Kidney (tissue), 13 donors: ENCODE measurements at regions not wholly inside any gene's neighbourhood (a gene's known extent, or its start where the extent isn't known, plus 50 kb on each side); places are given as distances from the start of the nearest gene placed in this dataset.
"Not testable (repeated sequence)": the region's sequence is repeated elsewhere in the genome, so short reads cannot be mapped to it uniquely, and the experiment has no call there.

Experiments used
- DNase-seq, 5 donors: peaks; one replicate each; pipeline ENCODE4 v3.0.0-alpha.2; 2013 to 2020
- FAIRE-seq: peaks from 2 replicates; lab custom pipeline; 2012; peaks lifted over from hg19 to GRCh38; lab: Jason Lieb, UNC
- H3K27ac ChIP-seq, 2 donors: one replicate each; pipeline ENCODE4 v1.7.0; 2013; ENCODE audit warnings: low read depth in 2 of 2, low read length in 2 of 2, inconsistent platforms in 1 of 2
- H3K27me3 ChIP-seq: one replicate; pipeline ENCODE4 v1.7.1; 2013; ENCODE audit warnings: low read length, inconsistent platforms; ENCODE audit not compliant: control insufficient read depth, insufficient read depth
- H3K36me3 ChIP-seq, 3 donors: one replicate each; pipeline versions ENCODE4 v1.7.0 to v1.7.1; 2013; ENCODE audit warnings: low read length in 3 of 3, control low read depth in 1 of 3, inconsistent platforms in 1 of 3; ENCODE audit not compliant: insufficient read depth in 3 of 3, control insufficient read depth in 2 of 3
- H3K4me1 ChIP-seq, 3 donors: one replicate each; pipeline versions ENCODE4 v1.7.0 to v1.7.1; 2013; ENCODE audit warnings: low read length in 3 of 3, inconsistent platforms in 1 of 3, low read depth in 1 of 3; ENCODE audit not compliant: control insufficient read depth in 2 of 3, insufficient read depth in 2 of 3
- H3K4me3 ChIP-seq, 3 donors: one replicate each; pipeline versions ENCODE4 v1.7.0 to v1.8.1; 2013; ENCODE audit warnings: low read length in 3 of 3, control low read depth in 1 of 3, inconsistent platforms in 1 of 3
- H3K9ac ChIP-seq, 3 donors: one replicate each; pipeline versions ENCODE4 v1.7.0 to v1.7.1; 2013; ENCODE audit warnings: low read length in 3 of 3, control low read depth in 1 of 3, inconsistent platforms in 1 of 3
- H3K9me3 ChIP-seq, 3 donors: one replicate each; pipeline versions ENCODE4 v1.7.0 to v1.7.1; 2013; ENCODE audit warnings: low read length in 3 of 3, control low read depth in 1 of 3, inconsistent platforms in 1 of 3; ENCODE audit not compliant: control insufficient read depth in 2 of 3, insufficient read depth in 1 of 3
- intact Hi-C: fragments of 100-400 bp; cut with DNase I; formaldehyde crosslinking; loops from one replicate; pipeline ENCODE4 v1.11.1; 2022
- TF ChIP-seq, protein P1 (sequence below): IDR thresholded peaks from 3 replicates; pipeline ENCODE4 v1.5.1; 2012; ENCODE audit warnings: mild to moderate bottlenecking, moderate library complexity, borderline replicate concordance; ENCODE audit not compliant: insufficient read depth; ENCODE audit errors: extremely low read depth
- donor health status: control.
- donor health status: control.
- donor health status: control.
- donor health status: control.
- donor health status: control.
- donor health status: DM: yes; HTN: yes; CAD: no.
- donor health status: Normal renal cell carcinoma (clear cell type).

DNA sequence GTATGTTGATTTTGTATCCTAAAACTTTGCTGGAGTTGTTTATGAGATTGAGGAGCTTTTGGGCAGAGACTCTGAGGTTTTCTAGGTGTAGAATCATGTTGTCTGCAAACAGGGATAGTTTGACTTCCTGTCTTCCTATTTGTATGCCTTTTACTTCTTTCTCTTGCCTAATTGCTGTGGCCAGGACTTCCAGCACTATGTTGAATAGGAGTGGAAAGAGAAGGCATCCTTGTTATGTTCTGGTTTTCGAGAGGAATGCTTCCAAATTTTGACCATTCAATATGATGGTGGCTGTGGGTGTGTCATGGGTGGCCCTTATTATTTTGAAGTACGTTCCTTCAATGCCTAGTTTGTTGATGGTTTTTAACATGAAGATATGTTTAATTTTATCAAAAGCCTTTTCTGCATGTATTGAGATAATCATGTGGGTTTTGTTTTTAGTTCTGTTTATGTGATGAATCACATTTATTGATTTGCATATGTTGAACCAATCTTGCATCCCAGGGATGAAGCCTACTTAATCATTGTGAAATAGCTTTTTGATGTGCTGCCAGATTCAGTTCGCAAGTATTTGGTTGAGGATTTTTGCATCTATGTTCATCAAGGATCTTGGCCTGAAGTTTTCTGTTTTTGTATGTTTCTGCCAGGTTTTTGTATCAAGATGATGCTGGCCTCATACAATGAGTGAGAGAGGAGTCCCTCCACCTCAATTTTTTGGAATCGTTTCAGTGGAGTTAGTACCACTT lies 188.1 kb downstream of the MINAR1 start:
- DNase-seq (no peak), FAIRE-seq (no peak)
- Histone ChIP-seq H3K27me3 (no peaks in the 10 kb centered on the region), H3K36me3 (no peaks in the 10 kb centered on the region), H3K9me3 (no peaks in the 10 kb centered on the region), H3K9ac (no peak overlapping the region), H3K27ac (no peak overlapping the region), H3K4me1 (no peaks in the 10 kb centered on the region), H3K4me3 (no peak overlapping the region)
- intact Hi-C loops: no loop called here
- TF ChIP-seq, protein P1, sequence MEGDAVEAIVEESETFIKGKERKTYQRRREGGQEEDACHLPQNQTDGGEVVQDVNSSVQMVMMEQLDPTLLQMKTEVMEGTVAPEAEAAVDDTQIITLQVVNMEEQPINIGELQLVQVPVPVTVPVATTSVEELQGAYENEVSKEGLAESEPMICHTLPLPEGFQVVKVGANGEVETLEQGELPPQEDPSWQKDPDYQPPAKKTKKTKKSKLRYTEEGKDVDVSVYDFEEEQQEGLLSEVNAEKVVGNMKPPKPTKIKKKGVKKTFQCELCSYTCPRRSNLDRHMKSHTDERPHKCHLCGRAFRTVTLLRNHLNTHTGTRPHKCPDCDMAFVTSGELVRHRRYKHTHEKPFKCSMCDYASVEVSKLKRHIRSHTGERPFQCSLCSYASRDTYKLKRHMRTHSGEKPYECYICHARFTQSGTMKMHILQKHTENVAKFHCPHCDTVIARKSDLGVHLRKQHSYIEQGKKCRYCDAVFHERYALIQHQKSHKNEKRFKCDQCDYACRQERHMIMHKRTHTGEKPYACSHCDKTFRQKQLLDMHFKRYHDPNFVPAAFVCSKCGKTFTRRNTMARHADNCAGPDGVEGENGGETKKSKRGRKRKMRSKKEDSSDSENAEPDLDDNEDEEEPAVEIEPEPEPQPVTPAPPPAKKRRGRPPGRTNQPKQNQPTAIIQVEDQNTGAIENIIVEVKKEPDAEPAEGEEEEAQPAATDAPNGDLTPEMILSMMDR: no peak

DNA sequence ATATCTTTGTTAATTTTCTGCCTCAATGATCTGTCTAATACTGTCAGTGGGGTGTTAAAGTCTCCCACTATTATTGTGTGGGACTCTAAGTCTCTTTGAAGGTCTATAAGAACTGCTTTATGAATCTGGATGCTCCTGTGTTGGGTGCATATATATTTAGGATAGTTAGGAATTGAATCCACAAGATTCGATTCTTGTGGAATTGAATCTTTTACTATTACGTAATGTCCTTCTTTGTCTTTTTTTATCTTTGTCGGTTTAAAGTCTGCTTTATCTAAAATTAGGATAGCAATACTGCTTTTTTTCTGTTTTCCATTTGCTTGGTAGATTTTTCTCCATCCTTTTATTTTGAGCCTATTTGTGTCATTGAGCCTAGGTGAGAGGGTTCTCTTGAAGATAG lies 189.7 kb downstream of the MINAR1 start:
- intact Hi-C loops, H3K36me3 ChIP-seq, H3K4me3 ChIP-seq, H3K4me1 ChIP-seq, H3K27ac ChIP-seq, H3K9me3 ChIP-seq, DNase-seq, H3K27me3 ChIP-seq, H3K9ac ChIP-seq, FAIRE-seq: not testable (repeated sequence)

GRCh38 chr15:79623488-79623887 lies 191.4 kb downstream of the MINAR1 start:
- H3K27me3 ChIP-seq: no peaks in the 10 kb centered on the region
- H3K36me3 ChIP-seq: no peaks in the 10 kb centered on the region
- no peak overlapping the region for H3K9ac ChIP-seq
- intact Hi-C loops: no loop called here
- no peak overlapping the region for H3K4me3 ChIP-seq
- DNase-seq: no peak
- H3K27ac ChIP-seq: no peak overlapping the region
- TF ChIP-seq, protein P1: no peak
- no peaks in the 10 kb centered on the region for H3K9me3 ChIP-seq
- FAIRE-seq: no peak
- no peaks in the 10 kb centered on the region for H3K4me1 ChIP-seq

DNA sequence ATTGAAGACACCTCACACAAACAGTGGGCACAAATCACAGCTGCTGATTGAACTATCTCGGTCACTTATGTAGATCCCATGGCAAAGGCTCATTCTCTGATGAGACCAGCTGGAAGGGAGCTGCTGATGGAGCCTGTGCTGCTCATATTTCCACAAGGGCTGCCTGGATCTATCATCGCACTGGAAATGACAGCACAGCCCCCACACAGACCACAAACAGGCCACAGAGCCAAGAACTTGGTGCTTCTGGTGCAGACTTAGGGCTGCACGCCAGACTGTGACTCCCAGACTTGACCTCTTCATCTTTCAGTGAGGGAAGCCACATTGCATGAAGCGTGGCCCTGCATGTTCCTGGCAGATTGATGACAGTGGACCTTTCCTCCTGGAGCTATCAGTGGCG lies 197.6 kb downstream of the MINAR1 start:
- DNase-seq (peak in 4 of 5 donors; percentile 15 to 86 (median 45)), FAIRE-seq (no peak)
- no peak overlapping the region for H3K9ac ChIP-seq
- TF ChIP-seq, protein P1: no peak
- no peaks in the 10 kb centered on the region for H3K4me1 ChIP-seq
- peaks cover 0 to 4% (median 0%) of the 10 kb centered on the region in 3 donors for H3K9me3 ChIP-seq
- intact Hi-C loops: no loop called here
- no peak overlapping the region for H3K4me3 ChIP-seq
- no peaks in the 10 kb centered on the region for H3K36me3 ChIP-seq
- no peaks in the 10 kb centered on the region for H3K27me3 ChIP-seq
- no peak overlapping the region for H3K27ac ChIP-seq
